Activated B cell treated with CpG ODN at 0.5 μM for 24 hours (primary cell): ENCODE measurements at regions not wholly inside any gene's neighbourhood (a gene's known extent, or its start where the extent isn't known, plus 50 kb on each side); places are given as distances from the start of the nearest gene placed in this dataset.
A peak's percentile ranks its signal among the peaks of the same experiment; 100 is the strongest.

Source experiments
- ATAC-seq: fragments of 200-7000 bp; cut with Tn5 transposase; one replicate; pipeline ENCODE4 v1.10.0; 2021; ENCODE audit warnings: low read depth, mild to moderate bottlenecking, moderate library complexity
- CTCF ChIA-PET: fragments of 350-600 bp; sonication (Branson Sonifier 250); formaldehyde crosslinking; loops from one replicate; lab custom pipeline; 2021; ENCODE audit warnings: antibody characterized with exemption; lab: Charles Lee
- POLR2A ChIA-PET: fragments of 350-600 bp; sonication (Branson Sonifier 250); formaldehyde crosslinking; loops from one replicate; lab custom pipeline; 2021; ENCODE audit warnings: antibody characterized with exemption; lab: Charles Lee
- DNase-seq: peaks from one replicate; pipeline ENCODE4 v3.0.0; 2022
- H3K27ac Mint-ChIP-seq: one replicate; pipeline ENCODE4 v1.8.0; 2020; ENCODE audit warnings: mixed read lengths
- H3K27me3 Mint-ChIP-seq: one replicate; pipeline ENCODE4 v1.8.0; 2021; ENCODE audit warnings: mixed read lengths
- H3K36me3 Mint-ChIP-seq: one replicate; pipeline ENCODE4 v1.8.0; 2021; ENCODE audit warnings: low read depth, mixed read lengths
- H3K4me1 Mint-ChIP-seq: one replicate; pipeline ENCODE4 v1.8.0; 2021; ENCODE audit warnings: mixed read lengths
- H3K4me3 Mint-ChIP-seq: one replicate; pipeline ENCODE4 v1.8.0; 2020; ENCODE audit warnings: mild to moderate bottlenecking, mixed read lengths
- H3K9me3 Mint-ChIP-seq: one replicate; pipeline ENCODE4 v1.8.0; 2020; ENCODE audit warnings: mixed read lengths
- CTCF ChIP-seq: fragments of 200-600 bp; IDR thresholded peaks from one replicate; pipeline ENCODE4 v1.8.0; 2022; ENCODE audit warnings: antibody characterized with exemption, mild to moderate bottlenecking
- intact Hi-C: fragments of 100-400 bp; cut with micrococcal nuclease; formaldehyde crosslinking; loops from one replicate; pipeline ENCODE4 v1.15.1; 2024

GRCh38 chr7:27032839-27033238 is 63.0 kb downstream of the HOXA1 start:
- Mint-ChIP-seq H3K9me3 (no peaks in the 10 kb centered on the region), H3K4me3 (no peak overlapping the region), H3K27ac (no peak overlapping the region), H3K27me3 (no peaks in the 10 kb centered on the region), H3K36me3 (no peaks in the 10 kb centered on the region), H3K4me1 (peaks cover 17% of the 10 kb centered on the region)
- intact Hi-C loops: loop anchor here (2.0 to 5.0 kb wide), 2 partner anchors 64 to 171 kb away; partner anchors contain the start of gene SKAP2
- ChIA-PET POLR2A (no interaction called here), CTCF (no interaction called here)
- DNase-seq: no peak
- no peak for TF ChIP-seq CTCF
- ATAC-seq: no peak

- Mint-ChIP-seq H3K4me3 (no peak overlapping the region), H3K27me3 (no peaks in the 10 kb centered on the region), H3K9me3 (no peaks in the 10 kb centered on the region), H3K27ac (peak overlapping the region; percentile 47), H3K36me3 (no peaks in the 10 kb centered on the region), H3K4me1 (peaks cover 17% of the 10 kb centered on the region)
- POLR2A ChIA-PET: no interaction called here
- DNase-seq (no peak), ATAC-seq (peak; percentile 50)
- no peak for TF ChIP-seq CTCF
- intact Hi-C loops: loop anchor here (2.0 to 5.0 kb wide), 2 partner anchors 65 to 169 kb away; partner anchors contain the start of gene SKAP2
- CTCF ChIA-PET: no interaction called here
Observed at GRCh38 chr7:27031289-27032172, 64.3 kb downstream of the HOXA1 start.

GRCh38 chr7:27030393-27031050 is 65.3 kb downstream of the HOXA1 start:
- ChIA-PET CTCF (no interaction called here), POLR2A (no interaction called here)
- TF ChIP-seq CTCF: no peak
- Mint-ChIP-seq H3K27ac (no peak overlapping the region), H3K9me3 (no peaks in the 10 kb centered on the region), H3K36me3 (no peaks in the 10 kb centered on the region), H3K27me3 (no peaks in the 10 kb centered on the region), H3K4me3 (no peak overlapping the region), H3K4me1 (peaks cover 17% of the 10 kb centered on the region)
- intact Hi-C loops: loop anchor here (5.0 kb wide), 1 partner anchor 168 kb away; the partner anchor contains the start of gene SKAP2
- ATAC-seq (no peak), DNase-seq (no peak)

- DNase-seq: no peak
- H3K9me3 Mint-ChIP-seq: no peaks in the 10 kb centered on the region
- TF ChIP-seq CTCF: no peak
- H3K27me3 Mint-ChIP-seq: peaks cover 6% of the 10 kb centered on the region
- intact Hi-C loops: no loop called here
- no peak for ATAC-seq
- no peaks in the 10 kb centered on the region for H3K36me3 Mint-ChIP-seq
- no peak overlapping the region for H3K4me3 Mint-ChIP-seq
- H3K4me1 Mint-ChIP-seq: no peaks in the 10 kb centered on the region
- POLR2A ChIA-PET: no interaction called here
- CTCF ChIA-PET: no interaction called here
- H3K27ac Mint-ChIP-seq: no peak overlapping the region
Observed at GRCh38 chr7:27025270-27025669, 70.5 kb downstream of the HOXA1 start.

GRCh38 chr7:27010068-27010467 is 85.7 kb downstream of the HOXA1 start:
- ATAC-seq (no peak), DNase-seq (no peak)
- Mint-ChIP-seq H3K27me3 (peaks cover 13% of the 10 kb centered on the region), H3K4me1 (no peaks in the 10 kb centered on the region), H3K4me3 (no peak overlapping the region), H3K9me3 (peaks cover 18% of the 10 kb centered on the region), H3K27ac (no peak overlapping the region), H3K36me3 (no peaks in the 10 kb centered on the region)
- POLR2A ChIA-PET: no interaction called here
- CTCF ChIA-PET: no interaction called here
- TF ChIP-seq CTCF: no peak
- intact Hi-C loops: no loop called here
